Limb (tissue), 2 donors: ENCODE measurements at regions not wholly inside any gene's neighbourhood (a gene's known extent, or its start where the extent isn't known, plus 50 kb on each side); places are given as distances from the start of the nearest gene placed in this dataset.
A peak's percentile ranks its signal among the peaks of the same experiment; 100 is the strongest.
"Not testable (repeated sequence)": the region's sequence is repeated elsewhere in the genome, so short reads cannot be mapped to it uniquely, and the experiment has no call there.

Experiments used
- DNase-seq, 2 donors: peaks; one replicate each; pipeline ENCODE4 v3.0.0-alpha.2; 2016; ENCODE audit errors: extremely low spot score in 2 of 2

DNA sequence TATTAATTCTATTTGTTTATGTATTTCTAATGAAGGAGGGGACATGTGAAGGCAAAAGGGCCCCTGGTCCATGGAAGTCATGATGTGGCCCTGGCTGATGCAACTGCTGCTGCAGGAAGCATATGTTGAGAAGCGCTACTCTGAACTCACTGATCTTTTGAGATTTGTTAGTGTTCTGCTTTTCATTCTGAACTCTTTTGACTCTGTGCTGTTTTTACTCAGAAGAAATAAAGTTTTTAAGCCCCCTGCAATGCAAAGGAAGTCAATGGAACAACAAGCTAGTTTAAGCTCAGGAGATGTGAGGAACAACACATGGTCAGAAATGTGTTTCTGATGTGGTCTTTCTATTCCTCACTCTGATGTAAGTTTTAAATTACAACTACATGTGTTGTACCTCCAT, 88.9 kb upstream of the BTG1 start:
- no peak for DNase-seq

DNA sequence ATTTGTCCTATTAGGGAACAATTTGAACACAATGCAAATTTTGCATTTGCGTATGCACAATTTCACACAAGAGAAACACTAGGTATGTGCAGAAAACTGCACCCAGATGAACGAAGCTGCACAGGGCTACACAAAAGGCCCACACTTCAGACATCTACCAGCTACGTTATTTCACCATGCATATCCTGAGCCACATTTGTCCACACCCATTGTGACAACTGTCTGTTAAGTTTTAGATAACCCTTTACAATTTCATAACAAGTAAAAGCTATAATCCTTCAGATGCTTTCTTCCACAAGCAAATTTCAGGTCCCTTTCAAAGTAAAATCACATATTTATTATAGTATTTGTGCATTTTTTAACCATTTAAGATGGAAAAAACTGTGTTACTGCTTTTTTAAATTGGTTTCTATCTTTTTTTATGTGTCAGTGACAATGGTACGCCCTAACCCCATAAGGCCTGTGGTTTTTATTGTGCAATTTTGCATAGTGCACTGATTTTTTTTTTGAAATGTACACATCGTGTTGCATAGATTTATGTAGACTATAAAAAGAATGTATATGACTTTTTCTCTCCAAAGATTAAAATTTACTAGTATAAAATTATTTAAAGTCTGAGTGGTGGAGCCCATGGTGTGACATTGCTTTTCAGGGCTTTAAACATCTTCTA, 87.8 kb upstream of the BTG1 start:
- DNase-seq, result no peak

DNA sequence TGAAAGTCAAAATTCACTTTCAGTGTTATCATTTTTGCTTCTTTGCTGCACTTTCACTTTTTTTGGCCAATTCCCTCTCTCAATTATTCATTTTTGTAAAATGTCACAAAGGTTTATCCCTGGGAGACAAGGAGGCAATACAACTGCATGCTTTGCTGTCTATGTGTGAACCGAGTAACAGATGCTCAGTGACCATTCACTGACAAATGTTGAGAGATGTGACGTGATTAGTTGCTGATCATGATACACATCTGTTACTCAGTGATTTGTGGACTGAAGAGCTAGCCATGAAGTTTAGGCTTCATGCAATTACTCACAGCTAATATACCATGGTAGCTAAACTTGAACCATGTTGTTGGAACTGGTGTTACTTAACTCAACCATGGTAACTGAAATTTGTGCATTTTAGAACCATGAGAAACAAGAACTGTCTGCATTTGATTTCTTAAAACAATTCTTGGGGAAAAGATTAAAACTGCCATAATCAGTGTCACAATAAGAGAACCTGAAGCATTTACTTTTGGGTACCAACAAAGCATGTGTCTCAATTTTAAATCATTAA, 86.8 kb upstream of the BTG1 start:
- peak in 1 of 2 donors; percentile 24 for DNase-seq

DNA sequence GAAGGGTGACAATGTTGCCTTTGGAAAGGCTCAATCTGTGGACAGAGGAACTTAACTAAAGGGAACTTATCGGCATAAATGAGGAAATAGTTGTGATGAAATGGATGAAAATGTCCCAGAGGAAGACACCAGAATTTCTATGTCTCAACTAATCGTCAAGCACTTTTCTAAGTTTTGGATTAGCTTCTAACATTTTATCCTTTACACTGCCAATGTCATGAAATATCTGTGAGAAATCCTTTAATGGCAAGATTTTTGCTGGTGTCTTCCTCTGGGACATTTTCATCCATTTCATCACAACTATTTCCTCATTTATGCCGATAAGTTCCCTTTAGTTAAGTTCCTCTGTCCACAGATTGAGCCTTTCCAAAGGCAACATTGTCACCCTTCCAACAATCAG, 86.3 kb upstream of the BTG1 start:
- not testable (repeated sequence) for DNase-seq

DNA sequence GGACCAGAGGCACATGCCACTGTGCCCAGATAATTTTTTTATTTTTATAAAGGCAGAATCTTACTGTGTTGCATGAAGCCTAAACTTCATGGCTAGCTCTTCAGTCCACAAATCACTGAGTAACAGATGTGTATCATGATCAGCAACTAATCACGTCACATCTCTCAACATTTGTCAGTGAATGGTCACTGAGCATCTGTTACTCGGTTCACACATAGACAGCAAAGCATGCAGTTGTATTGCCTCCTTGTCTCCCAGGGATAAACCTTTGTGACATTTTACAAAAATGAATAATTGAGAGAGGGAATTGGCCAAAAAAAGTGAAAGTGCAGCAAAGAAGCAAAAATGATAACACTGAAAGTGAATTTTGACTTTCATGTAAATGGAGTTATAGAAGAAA, 85.9 kb upstream of the BTG1 start:
- DNase-seq, result not testable (repeated sequence)

DNA sequence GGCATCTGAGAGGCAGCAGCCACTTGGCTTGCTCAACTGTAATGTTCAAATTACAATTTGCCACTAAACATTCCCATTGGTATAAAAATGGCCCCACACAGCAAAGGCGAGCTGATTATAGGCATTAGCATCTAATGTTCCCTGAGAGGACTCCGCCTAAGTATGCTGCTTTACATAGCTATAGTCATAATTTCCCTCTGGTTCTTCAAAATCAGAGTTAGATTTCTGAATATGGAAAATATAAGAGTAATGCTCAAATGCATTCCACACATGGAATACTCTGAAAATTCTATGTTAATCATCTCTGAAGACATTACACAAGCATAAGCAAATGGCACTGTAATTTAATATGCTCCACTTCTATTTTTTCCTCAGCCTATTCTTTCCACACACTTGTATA, 83.7 kb upstream of the BTG1 start:
- DNase-seq, result peak in 1 of 2 donors; percentile 32

DNA sequence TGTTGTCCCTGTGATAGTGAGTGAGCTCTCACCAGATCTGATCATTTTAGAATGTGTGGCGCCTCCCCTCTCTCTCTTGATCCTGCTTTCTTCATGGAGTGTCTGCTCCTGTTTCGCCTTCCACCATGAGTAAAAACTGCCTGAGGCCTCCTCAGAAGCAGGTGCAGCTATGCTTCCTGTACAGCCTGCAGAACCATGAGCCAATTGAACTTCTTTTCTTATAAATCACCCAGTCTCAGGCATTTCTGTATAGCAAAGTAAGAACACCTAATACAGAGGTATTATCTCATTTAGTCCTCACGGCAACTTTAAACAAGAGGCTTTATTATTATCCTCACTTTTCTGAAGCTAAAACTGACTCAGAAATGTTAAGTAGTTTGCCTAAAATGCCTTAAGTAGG, 81.3 kb upstream of the BTG1 start:
- no peak for DNase-seq

DNA sequence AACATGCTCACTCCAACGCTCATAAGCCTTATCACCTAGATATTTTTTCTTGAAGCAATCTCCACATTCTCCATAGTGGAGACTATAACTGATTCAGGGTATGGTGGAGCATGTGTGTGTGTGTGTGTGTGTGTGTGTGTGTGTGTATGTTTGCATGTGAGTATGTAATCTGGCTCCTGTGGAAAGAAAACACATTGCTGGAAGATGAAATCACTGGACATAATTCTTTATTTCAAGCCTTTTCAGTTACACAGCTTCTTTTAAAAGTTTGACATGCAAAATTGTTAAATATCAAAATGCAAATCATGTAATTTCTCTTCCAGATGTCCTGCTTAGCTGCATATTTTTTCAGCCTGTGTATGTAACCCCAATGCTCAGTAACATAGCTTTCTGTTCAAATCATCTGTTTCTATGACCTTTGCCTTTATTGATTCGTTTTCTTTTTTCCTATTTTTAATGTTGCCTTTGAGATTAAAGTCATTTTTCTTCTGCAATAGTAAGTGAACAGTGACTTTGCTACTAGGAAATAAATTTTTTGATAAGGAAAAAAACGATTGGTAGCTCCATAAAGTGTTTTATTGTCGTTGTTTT, 80.5 kb upstream of the BTG1 start:
- peak; percentile 28 to 35 for DNase-seq

DNA sequence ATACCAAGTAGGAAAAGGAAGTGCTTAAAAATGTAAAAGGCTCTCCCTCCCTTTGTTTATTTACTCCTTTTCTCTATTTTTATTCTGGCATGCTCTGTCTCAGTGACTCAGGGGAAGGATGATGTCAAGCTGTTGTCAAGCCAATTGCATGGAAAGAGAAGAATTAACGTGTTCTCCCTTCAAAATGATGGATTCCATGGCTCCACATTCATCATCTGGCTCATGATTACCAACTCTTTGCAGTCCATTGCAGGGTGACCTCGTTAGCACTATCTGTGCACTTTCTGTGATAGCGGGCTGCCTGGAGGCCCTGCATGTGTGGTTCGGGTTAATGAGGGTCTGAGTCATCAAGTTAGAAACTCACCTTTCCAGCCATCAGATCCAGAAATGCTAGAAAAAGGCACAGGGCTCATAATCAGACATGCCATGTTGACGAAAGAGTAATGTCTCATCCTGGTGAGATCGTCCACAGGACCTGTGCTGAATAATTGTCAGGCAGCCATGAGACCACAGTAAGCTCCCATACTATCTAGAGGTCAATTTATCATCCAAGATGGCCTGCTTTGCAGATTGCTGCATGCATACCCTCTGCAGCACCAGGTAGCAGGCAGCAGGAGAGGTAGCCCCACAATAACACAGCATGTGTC, 79.2 kb upstream of the BTG1 start:
- DNase-seq, result no peak

DNA sequence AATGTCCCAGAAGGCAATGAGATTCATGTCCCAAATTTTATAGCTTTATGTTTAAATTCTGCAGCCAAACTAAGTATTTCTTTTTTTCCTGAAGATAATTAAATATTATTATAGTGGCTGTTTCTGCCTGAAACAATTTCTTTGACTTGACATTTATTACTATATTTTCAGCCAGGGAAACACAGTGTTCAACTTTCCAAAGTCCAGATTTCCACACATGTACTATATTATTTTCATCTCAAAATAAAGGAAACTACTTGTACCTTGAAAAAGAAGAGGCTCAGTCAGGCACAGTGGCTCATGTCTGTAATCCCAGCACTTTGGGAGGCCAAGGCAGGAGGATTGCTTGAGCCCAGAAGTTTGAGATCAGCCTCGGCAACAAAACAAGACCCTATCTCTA, 77.8 kb upstream of the BTG1 start:
- no peak for DNase-seq

DNA sequence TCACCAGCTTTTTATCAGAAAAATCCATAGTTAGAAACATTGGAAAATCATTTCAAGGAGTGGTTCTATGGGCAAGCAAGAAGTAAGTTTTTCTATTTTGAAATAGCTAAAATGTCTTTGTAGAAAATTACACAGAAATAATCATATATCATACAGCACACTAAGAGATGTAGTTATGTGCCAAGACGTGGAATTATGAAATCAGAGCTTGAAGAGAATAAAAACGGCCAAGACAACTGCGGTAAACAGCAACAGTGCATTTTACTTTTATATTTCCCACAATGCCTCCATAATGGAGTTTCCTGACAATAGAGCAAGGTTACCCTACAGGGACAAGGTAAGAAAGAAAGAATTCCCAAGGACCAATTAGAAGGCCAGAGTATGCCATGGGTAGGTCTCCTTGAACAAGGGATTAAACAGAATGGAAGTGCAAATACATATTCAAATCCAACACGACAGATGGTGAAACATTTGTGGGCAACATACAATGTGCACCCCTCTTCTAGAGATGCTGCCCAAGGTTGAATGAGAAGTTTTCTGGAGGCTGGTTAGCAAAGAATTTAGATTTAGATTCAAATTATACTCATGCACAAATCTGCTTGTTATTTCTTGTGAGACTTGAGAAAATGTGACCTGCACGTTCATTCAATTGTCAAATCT, 76.1 kb upstream of the BTG1 start:
- DNase-seq, result no peak

DNA sequence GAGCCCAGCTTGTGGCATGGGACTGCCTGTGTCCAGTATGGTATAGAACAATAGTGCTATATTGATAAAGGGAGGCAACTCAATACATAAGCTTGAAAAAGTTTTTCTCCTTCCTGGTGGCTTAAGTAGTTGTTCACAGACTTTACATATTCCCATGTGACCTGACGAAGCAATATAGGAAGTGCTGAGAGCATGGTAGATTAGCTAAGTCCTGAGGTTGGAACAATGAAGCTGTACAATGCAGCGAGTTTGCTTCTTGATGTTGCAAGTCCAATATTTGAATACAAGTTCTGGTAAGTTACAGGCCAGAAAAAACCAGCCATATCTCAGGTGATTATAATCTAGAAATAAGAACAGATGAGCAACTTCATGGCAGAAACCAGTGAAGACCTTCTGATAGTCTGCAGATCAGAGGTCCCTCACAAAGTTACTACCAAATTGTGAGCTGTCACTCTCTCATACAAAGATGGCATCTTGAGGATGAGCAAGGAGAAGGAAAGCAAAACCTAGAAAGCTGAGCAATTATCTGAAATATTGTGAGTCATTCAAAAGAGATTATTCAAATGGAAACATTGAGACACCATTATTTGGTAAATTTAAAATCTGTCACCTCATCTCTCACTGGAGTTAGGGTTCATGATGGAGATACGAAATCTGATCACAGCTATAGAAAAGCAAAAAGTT, 72.9 kb upstream of the BTG1 start:
- no peak for DNase-seq

DNA sequence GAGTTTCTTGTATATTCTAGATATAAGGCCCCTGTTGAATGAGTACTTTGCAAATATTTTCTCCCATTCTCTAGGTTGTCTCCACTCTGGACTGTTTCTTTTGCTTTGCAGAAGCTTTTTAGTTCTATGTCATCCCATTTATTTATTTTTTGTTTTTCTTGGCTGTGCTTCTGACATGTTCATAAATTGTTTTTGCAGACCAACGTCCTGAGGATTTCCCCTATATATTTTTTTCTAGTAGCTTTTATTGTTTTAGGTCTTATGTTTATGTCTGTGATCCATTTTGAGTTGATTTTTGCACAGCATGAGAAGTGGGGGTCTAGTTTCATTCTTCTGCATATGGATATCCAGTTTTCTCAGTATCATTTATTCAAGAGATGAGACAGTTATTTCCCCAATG, 70.4 kb upstream of the BTG1 start:
- DNase-seq, result no peak

DNA sequence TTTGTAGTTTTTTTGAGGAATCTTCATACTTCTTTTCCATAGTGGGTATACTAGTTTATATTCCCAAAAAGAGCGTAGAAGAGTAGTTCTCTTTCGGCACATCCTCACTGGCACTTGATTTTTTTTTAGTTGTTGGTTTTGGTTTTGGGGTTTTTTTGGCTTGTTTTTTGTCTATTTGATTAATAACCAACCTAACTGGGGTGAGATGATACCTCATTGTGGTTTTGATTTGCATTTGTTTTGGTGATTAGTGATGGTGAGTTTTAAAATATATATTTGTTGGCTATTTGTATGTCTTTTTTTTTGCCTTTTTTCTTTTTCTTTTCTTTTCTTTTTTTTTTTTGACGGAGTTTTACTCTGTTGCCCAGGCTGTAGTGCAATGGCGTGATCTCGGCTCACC, 69.7 kb upstream of the BTG1 start:
- no peak for DNase-seq

DNA sequence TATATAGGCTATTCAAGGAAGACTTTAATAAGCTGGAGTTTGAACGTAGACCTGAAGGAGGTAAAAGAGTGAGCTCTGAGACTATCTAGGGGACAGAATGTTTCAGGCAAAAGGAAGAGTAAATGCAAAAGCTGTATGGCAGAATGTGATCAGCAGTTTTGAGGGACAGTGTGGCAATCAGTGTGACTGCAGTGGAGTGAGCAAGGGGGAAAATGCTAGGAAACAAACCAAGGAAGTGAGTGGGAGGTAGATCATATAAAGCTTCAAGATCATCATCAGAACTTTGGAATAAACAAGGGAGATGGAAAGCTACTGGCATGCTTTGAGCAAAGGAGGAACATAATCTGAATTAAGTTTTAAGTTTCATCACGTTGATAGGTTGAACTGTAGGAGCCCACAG, 67.5 kb upstream of the BTG1 start:
- DNase-seq, result no peak

DNA sequence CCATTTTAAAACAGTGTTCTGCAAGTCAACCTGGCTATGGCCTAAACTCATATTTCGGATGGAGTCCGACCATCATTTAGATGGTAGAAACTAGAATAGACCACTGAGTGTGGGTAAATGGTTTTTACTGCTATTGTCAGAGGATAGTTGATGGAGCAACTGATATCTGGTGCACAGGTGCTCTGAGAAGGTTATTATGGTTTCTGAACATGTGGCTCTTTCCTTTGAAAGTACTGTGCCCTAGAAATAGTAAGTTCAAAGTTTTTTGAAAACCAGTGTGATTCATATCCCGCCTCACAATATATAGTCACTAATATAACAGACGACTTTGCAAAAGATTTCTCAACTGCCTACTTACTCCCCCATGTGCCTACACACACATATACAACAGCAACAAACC, 64.4 kb upstream of the BTG1 start:
- DNase-seq, result no peak

DNA sequence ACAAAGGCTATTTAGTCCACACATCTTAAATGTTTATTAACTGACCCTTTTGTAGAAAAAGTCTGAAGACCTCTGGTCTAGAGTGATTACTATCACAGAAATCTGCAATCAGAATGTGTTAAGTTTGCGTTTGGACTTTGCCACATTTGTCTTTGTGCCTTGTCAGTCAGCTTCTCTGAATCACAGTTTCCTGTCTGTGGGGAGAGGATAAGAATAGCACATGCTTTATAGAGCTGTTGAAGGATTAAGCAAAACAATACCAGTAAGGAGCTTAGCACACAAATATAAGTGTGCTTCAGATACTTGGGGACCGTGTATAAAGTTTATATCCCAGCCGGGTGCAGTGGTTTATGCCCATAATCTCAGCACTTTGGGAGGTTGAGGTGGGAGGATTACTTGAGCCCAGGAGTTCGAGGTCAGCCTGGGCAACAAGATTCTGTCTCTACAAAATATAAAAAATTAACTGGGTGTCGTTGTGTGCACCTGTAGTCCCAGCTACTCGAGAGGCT, 63.0 kb upstream of the BTG1 start:
- DNase-seq, result no peak

DNA sequence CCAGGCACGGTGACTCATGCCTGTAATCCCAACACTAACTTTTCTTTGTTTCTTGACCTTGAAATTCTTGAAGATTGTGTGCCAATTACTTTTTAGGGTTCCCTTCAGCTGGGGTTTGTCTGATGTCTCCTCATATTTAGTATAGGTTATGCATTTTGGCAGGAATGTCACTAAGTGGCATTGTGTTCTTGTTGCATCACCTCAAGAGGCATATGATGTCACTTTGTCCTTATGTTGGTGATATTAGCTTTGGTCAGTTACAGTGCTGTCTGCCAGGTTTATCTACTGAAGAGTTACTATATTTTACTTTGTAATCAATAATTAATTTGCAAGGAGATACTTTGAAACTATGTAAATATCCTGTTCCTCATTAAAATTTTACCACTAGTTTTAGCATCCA, 61.0 kb upstream of the BTG1 start:
- no peak for DNase-seq

DNA sequence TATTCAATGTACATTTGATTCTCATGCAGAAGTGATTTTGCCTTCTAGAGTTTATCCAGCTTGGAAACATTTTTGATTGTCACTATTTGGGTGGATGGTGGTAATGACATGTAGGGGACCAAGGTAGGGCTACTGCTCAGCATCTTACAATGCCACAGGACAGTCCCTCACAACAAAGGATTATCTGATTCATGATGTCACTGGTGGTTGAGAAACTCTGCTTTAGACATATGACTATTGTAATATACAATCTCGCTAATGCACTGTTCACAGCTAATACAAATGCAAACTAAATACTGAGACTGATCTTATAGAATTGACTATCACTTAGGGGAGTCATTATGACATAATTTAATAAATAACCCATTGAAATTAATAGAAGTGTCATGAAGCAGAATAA, 60.4 kb upstream of the BTG1 start:
- no peak for DNase-seq

DNA sequence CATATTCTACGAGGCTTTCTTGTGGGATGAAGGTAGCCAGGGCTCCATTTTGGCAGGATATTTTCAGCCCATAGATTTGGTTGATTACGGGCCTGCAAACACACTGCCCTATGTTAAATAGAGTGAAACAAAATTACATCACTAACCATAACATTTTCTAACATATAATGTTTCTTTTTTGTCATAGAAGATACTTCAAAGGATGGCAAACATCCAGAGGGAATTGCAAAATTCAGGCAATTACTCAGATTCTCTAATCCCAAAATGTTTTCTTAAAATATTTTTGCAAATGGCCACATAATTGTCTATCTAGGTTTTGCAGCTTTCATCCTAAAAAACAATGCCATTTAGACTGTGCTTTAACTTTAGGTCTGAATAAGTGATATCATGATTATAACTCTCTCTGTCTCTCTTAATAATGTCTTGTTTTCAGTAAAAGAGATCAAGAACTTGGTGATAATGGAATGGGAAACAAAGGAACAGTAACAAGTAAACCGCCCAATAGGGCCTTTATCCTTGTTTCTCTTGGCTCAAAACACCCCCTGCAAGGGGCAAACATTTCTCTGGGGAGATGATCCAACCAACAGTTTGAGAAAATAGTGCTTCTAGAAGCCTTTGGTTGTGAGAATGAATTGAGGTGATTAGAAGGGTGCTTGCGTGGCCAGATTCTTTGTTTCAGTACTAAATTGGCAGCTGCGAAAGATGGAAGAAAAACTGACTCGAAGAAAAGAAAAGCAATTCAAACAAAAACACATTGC, 54.4 kb upstream of the BTG1 start:
- no peak for DNase-seq

DNA sequence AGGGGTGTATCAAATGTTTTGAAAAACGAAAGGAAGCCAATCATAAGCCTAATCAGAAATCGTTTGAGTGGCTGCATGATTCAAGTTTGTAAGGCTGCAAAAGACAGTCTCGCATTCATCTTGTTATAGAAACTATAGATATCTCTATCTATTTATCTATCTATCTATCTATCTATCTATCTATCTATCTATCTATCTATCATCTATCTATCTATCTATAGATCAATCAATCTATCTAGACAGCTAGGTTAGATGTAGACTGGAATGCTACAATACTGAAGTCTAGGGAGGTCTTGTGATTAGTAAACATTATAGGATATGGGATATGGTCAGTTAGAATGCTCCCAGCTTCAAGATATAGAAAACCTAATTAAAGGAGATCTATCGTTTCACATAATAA, 52.2 kb upstream of the BTG1 start:
- no peak for DNase-seq
